IMR-90 (cell line): ENCODE measurements at regions not wholly inside any gene's neighbourhood (a gene's known extent, or its start where the extent isn't known, plus 50 kb on each side); places are given as distances from the start of the nearest gene placed in this dataset.

Experiments used
- ATAC-seq: fragments of 200-7000 bp; cut with Tn5 transposase; 2 replicates; pipeline ENCODE4 v1.9.1; 2020; ENCODE audit warnings: low read depth, mild to moderate bottlenecking, moderate library complexity
- BruUV-seq: library from RNA; stranded (reverse); fragments of 400-500 nt; replicated peaks from 2 replicates; lab custom pipeline; 2021; lab: Mats Ljungman, UMichigan
- CTCF ChIA-PET: fragments of 300-600 bp; formaldehyde crosslinking; extraction: SDS; loops from one replicate; lab custom pipeline; 2021; ENCODE audit warnings: antibody characterized with exemption; lab: Yijun Ruan, JAX
- POLR2A ChIA-PET: fragments of 300-600 bp; sonication (Branson Sonifier 250); formaldehyde crosslinking; loops from one replicate; lab custom pipeline; 2022; ENCODE audit warnings: antibody characterized with exemption; ENCODE audit not compliant: unreplicated experiment; lab: Charles Lee
- DNase-seq: peaks from one replicate; pipeline ENCODE4 v3.0.0; 2013
- H2AFZ ChIP-seq: replicated peaks from 2 replicates; pipeline ENCODE3; 2013; ENCODE audit warnings: low read length, mild to moderate bottlenecking; ENCODE audit not compliant: poor library complexity
- H2AK5ac ChIP-seq: 2 replicates; pipeline ENCODE4 v1.6.1; 2013; ENCODE audit warnings: low read depth, low read length, inconsistent platforms
- H2AK9ac ChIP-seq: replicated peaks from 2 replicates; pipeline ENCODE3; 2013; ENCODE audit warnings: mild to moderate bottlenecking, low read depth, low read length, moderate library complexity; ENCODE audit not compliant: poor library complexity
- H2BK120ac ChIP-seq: 2 replicates; pipeline ENCODE4 v1.6.1; 2013; ENCODE audit warnings: low read depth, low read length, inconsistent platforms
- H2BK15ac ChIP-seq: 3 replicates; pipeline ENCODE4 v1.6.1; 2013; ENCODE audit warnings: low read depth, low read length, inconsistent platforms
- H2BK20ac ChIP-seq: 2 replicates; pipeline ENCODE4 v1.6.1; 2013; ENCODE audit warnings: low read depth, mild to moderate bottlenecking, inconsistent platforms, low read length, moderate library complexity
- H2BK5ac ChIP-seq: 2 replicates; pipeline ENCODE4 v1.6.1; 2013; ENCODE audit warnings: mild to moderate bottlenecking, low read depth, low read length, inconsistent platforms; ENCODE audit not compliant: poor library complexity, severe bottlenecking
- H3K14ac ChIP-seq: replicated peaks from 2 replicates; pipeline ENCODE4 v1.6.1; 2013; ENCODE audit warnings: low read depth, low read length, inconsistent platforms
- H3K18ac ChIP-seq: 2 replicates; pipeline ENCODE4 v1.6.1; 2013; ENCODE audit warnings: low read depth, low read length, control low read depth
- H3K23ac ChIP-seq: 2 replicates; pipeline ENCODE4 v1.6.1; 2013; ENCODE audit warnings: low read depth, low read length, inconsistent platforms
- H3K27ac ChIP-seq: 2 replicates; pipeline ENCODE4 v1.5.1; 2013; ENCODE audit warnings: mild to moderate bottlenecking, control low read depth, low read length; ENCODE audit not compliant: insufficient read depth
- H3K27me3 ChIP-seq: 2 replicates; pipeline ENCODE4 v1.6.1; 2013; ENCODE audit warnings: low read length; ENCODE audit not compliant: control insufficient read depth, insufficient read depth
- H3K36me3 ChIP-seq: 2 replicates; pipeline ENCODE4 v1.6.1; 2013; ENCODE audit warnings: low read length, mixed read lengths; ENCODE audit not compliant: control insufficient read depth, insufficient read depth
- H3K4ac ChIP-seq: 2 replicates; pipeline ENCODE4 v1.6.1; 2013; ENCODE audit warnings: low read depth, low read length, inconsistent platforms
- H3K4me1 ChIP-seq: 2 replicates; pipeline ENCODE4 v1.6.1; 2013; ENCODE audit warnings: low read length, mixed read lengths; ENCODE audit not compliant: control insufficient read depth, insufficient read depth
- H3K4me2 ChIP-seq: 2 replicates; pipeline ENCODE4 v1.6.1; 2013; ENCODE audit warnings: low read depth, mild to moderate bottlenecking, control low read depth, low read length, moderate library complexity
- H3K4me3 ChIP-seq: 2 replicates; pipeline ENCODE4 v1.5.1; 2013; ENCODE audit warnings: low read depth, mild to moderate bottlenecking, control low read depth, low read length, moderate library complexity; ENCODE audit not compliant: insufficient read depth
- H3K56ac ChIP-seq: 2 replicates; pipeline ENCODE4 v1.6.1; 2013; ENCODE audit warnings: low read length, inconsistent platforms; ENCODE audit not compliant: insufficient read depth; ENCODE audit errors: extremely low read depth
- H3K79me1 ChIP-seq, 2 experiments: 2 replicates each; pipeline ENCODE4 v1.6.1; 2013; ENCODE audit warnings: low read length in 2 of 2, inconsistent platforms in 1 of 2, low read depth in 1 of 2
- H3K9ac ChIP-seq: 2 replicates; pipeline ENCODE4 v1.6.1; 2013; ENCODE audit warnings: low read depth, low read length, control low read depth
- H3K9me1 ChIP-seq: 2 replicates; pipeline ENCODE4 v1.6.1; 2013; ENCODE audit warnings: low read length, inconsistent platforms; ENCODE audit not compliant: insufficient read depth
- H3K9me3 ChIP-seq: 2 replicates; pipeline ENCODE4 v1.6.1; 2013; ENCODE audit warnings: low read length; ENCODE audit not compliant: control insufficient read depth, insufficient read depth
- H4K20me1 ChIP-seq: 2 replicates; pipeline ENCODE4 v1.6.1; 2013; ENCODE audit warnings: low read length, inconsistent platforms; ENCODE audit not compliant: insufficient read depth
- H4K5ac ChIP-seq: 2 replicates; pipeline ENCODE4 v1.6.1; 2013; ENCODE audit warnings: mild to moderate bottlenecking, low read depth, low read length, control low read depth
- H4K8ac ChIP-seq, 2 experiments: 2 replicates each; pipeline ENCODE4 v1.6.1; 2013; ENCODE audit warnings: low read depth in 2 of 2, low read length in 2 of 2, control low read depth in 1 of 2, inconsistent platforms in 1 of 2
- H4K91ac ChIP-seq: 2 replicates; pipeline ENCODE4 v1.6.1; 2013; ENCODE audit warnings: low read depth, low read length, inconsistent platforms; ENCODE audit not compliant: insufficient read depth
- BHLHE40 ChIP-seq: fragments of 150-350 bp; IDR thresholded peaks from 2 replicates; pipeline ENCODE4 v1.6.1; 2016; ENCODE audit warnings: mild to moderate bottlenecking, low read depth, low read length
- CEBPB ChIP-seq: IDR thresholded peaks from 2 replicates; pipeline ENCODE4 v1.6.1; 2012; ENCODE audit warnings: low read depth, low read length, improper control_type of control experiment
- CHD1 ChIP-seq: IDR thresholded peaks from 2 replicates; pipeline ENCODE4 v1.6.1; 2012; ENCODE audit warnings: low read depth, low read length, improper control_type of control experiment
- ELK1 ChIP-seq: fragments of 150-350 bp; IDR thresholded peaks from 2 replicates; pipeline ENCODE4 v1.6.1; 2016; ENCODE audit warnings: low read depth, mild to moderate bottlenecking, low read length, moderate library complexity, borderline replicate concordance
- FOS ChIP-seq: fragments of 150-350 bp; IDR thresholded peaks from 2 replicates; pipeline ENCODE4 v1.6.1; 2016; ENCODE audit warnings: low read depth, low read length
- MAFK ChIP-seq: IDR thresholded peaks from 2 replicates; pipeline ENCODE4 v1.6.1; 2012; ENCODE audit warnings: low read depth, low read length, improper control_type of control experiment
- MAZ ChIP-seq: IDR thresholded peaks from 2 replicates; pipeline ENCODE4 v1.6.1; 2012; ENCODE audit warnings: low read depth, mild to moderate bottlenecking, low read length, improper control_type of control experiment, moderate library complexity, borderline replicate concordance
- MXI1 ChIP-seq: IDR thresholded peaks from 2 replicates; pipeline ENCODE4 v1.6.1; 2012; ENCODE audit warnings: low read depth, mild to moderate bottlenecking, low read length, moderate library complexity, borderline replicate concordance
- POLR2A ChIP-seq: IDR thresholded peaks from 2 replicates; pipeline ENCODE4 v1.6.1; 2012; ENCODE audit warnings: mild to moderate bottlenecking, low read depth, low read length
- RCOR1 ChIP-seq: IDR thresholded peaks from 2 replicates; pipeline ENCODE4 v1.6.1; 2012; ENCODE audit warnings: mild to moderate bottlenecking, low read length, improper control_type of control experiment; ENCODE audit not compliant: insufficient replicate concordance
- SMC3 ChIP-seq: fragments of 150-350 bp; IDR thresholded peaks from 2 replicates; pipeline ENCODE4 v1.6.1; 2016; ENCODE audit warnings: low read depth, mild to moderate bottlenecking, antibody characterized with exemption, low read length, moderate library complexity
- WGBS, 2 experiments: methylation state at CpG; one replicate each; pipeline versions ENCODE4 v1.1.5 to v1.1.7; 2013; ENCODE audit warnings: missing lambda C conversion rate in 2 of 2; ENCODE audit not compliant: insufficient read length in 1 of 2; ENCODE audit errors: extremely low coverage in 2 of 2; 5-methylcytosine and 5-hydroxymethylcytosine counted together
- dilution Hi-C: fragments of 300-500 bp; cut with HindIII; formaldehyde crosslinking; loops from one replicate; pipeline ENCODE4 v1.14.3; 2018; ENCODE audit warnings: low sequenced_read_pairs; ENCODE audit not compliant: unreplicated experiment
- in situ Hi-C: fragments of 300-500 bp; cut with MboI; formaldehyde crosslinking; loops from 3 replicates; pipeline ENCODE4 v1.14.3; 2019; ENCODE audit warnings: low sequenced_read_pairs, inconsistent platforms, mixed read lengths
- intact Hi-C: fragments of 100-400 bp; cut with micrococcal nuclease; formaldehyde crosslinking; loops from 2 replicates; pipeline ENCODE4 v1.10.0; 2022
- TF ChIP-seq, protein P1 (sequence below): conservative IDR thresholded peaks from 2 replicates; pipeline ENCODE4 v1.5.1; 2012; ENCODE audit warnings: mild to moderate bottlenecking, low read depth, low read length, improper control_type of control experiment

- DNase-seq (peak; percentile 2), ATAC-seq (no peak)
- Histone ChIP-seq H2BK120ac (no peak overlapping the region), H3K36me3 (no peaks in the 10 kb centered on the region), H3K18ac (no peak overlapping the region), H3K56ac (no peak overlapping the region), H4K91ac (no peak overlapping the region), H2AK9ac (no peak overlapping the region), H3K79me1 (no peaks in the 10 kb centered on the region), H3K27me3 (no peaks in the 10 kb centered on the region), H3K4me3 (no peak overlapping the region), H3K14ac (no peak overlapping the region), H4K5ac (no peak overlapping the region), H3K4me2 (no peak overlapping the region), H3K4ac (no peak overlapping the region), H2BK20ac (no peak overlapping the region), H3K9ac (no peak overlapping the region), H3K23ac (no peak overlapping the region), H2BK5ac (no peak overlapping the region), H3K4me1 (no peaks in the 10 kb centered on the region), H3K27ac (no peak overlapping the region), H4K20me1 (no peaks in the 10 kb centered on the region), H3K9me1 (no peaks in the 10 kb centered on the region), H4K8ac (no peak overlapping the region), H2AK5ac (no peak overlapping the region), H2BK15ac (no peak overlapping the region), H3K9me3 (no peaks in the 10 kb centered on the region), H2AFZ (no peak overlapping the region)
- ChIA-PET POLR2A (no interaction called here), CTCF (no interaction called here)
- no CpG with 5 or more reads among the region's 4 CpGs for WGBS, 2 experiments
- no TSS peak for BruUV-seq
- intact Hi-C loops (no loop called here), dilution Hi-C loops (no loop called here), in situ Hi-C loops (no loop called here)
- TF ChIP-seq MAFK, result no peak
- TF ChIP-seq BHLHE40, result no peak
- TF ChIP-seq POLR2A, result no peak
- no peak for TF ChIP-seq RCOR1
- no peak for TF ChIP-seq SMC3
- TF ChIP-seq CEBPB, result no peak
- no peak for TF ChIP-seq ELK1
- no peak for TF ChIP-seq CHD1
- TF ChIP-seq MAZ, result no peak
- TF ChIP-seq MXI1, result no peak
- TF ChIP-seq, protein P1, sequence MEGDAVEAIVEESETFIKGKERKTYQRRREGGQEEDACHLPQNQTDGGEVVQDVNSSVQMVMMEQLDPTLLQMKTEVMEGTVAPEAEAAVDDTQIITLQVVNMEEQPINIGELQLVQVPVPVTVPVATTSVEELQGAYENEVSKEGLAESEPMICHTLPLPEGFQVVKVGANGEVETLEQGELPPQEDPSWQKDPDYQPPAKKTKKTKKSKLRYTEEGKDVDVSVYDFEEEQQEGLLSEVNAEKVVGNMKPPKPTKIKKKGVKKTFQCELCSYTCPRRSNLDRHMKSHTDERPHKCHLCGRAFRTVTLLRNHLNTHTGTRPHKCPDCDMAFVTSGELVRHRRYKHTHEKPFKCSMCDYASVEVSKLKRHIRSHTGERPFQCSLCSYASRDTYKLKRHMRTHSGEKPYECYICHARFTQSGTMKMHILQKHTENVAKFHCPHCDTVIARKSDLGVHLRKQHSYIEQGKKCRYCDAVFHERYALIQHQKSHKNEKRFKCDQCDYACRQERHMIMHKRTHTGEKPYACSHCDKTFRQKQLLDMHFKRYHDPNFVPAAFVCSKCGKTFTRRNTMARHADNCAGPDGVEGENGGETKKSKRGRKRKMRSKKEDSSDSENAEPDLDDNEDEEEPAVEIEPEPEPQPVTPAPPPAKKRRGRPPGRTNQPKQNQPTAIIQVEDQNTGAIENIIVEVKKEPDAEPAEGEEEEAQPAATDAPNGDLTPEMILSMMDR, result no peak
- TF ChIP-seq FOS, result no peak
Measured at GRCh38 chr9:19689328-19690101, 99.3 kb downstream of the SLC24A2 start.
